OCI-LY7 (cell line): ENCODE measurements at regions not wholly inside any gene's neighbourhood (a gene's known extent, or its start where the extent isn't known, plus 50 kb on each side); places are given as distances from the start of the nearest gene placed in this dataset.
"Not testable (repeated sequence)": the region's sequence is repeated elsewhere in the genome, so short reads cannot be mapped to it uniquely, and the experiment has no call there.

Experiments
- BruUV-seq: library from RNA; stranded (reverse); fragments of 400-500 nt; replicated peaks from 2 replicates; lab custom pipeline; 2021; lab: Mats Ljungman, UMichigan
- CTCF ChIA-PET: fragments of 300-600 bp; sonication (Branson Sonifier 250); formaldehyde crosslinking; loops from one replicate; lab custom pipeline; 2022; ENCODE audit warnings: antibody characterized with exemption; ENCODE audit not compliant: unreplicated experiment; lab: Charles Lee
- POLR2A ChIA-PET: fragments of 300-600 bp; sonication (Branson Sonifier 250); formaldehyde crosslinking; loops from one replicate; lab custom pipeline; 2022; ENCODE audit warnings: antibody characterized with exemption; lab: Charles Lee
- DNase-seq: peaks from one replicate; pipeline ENCODE4 v3.0.0-alpha.2; 2015; ENCODE audit warnings: low spot score
- H2AFZ ChIP-seq: fragments of 200-600 bp; sonication (generic), shearing (Covaris generic); 2 replicates; pipeline ENCODE4 v1.6.1; 2014; ENCODE audit warnings: mild to moderate bottlenecking, antibody characterized with exemption, low read length, moderate library complexity
- H3K27ac ChIP-seq: fragments of 200-600 bp; sonication (generic); 2 replicates; pipeline ENCODE4 v1.5.1; 2014; ENCODE audit warnings: mixed run types, low read depth, mild to moderate bottlenecking, moderate library complexity, low read length, inconsistent platforms; ENCODE audit not compliant: poor library complexity, severe bottlenecking
- H3K36me3 ChIP-seq: fragments of 200-600 bp; sonication (generic); 2 replicates; pipeline ENCODE4 v1.6.1; 2014; ENCODE audit warnings: mild to moderate bottlenecking, antibody characterized with exemption, low read length, moderate library complexity, mixed read lengths; ENCODE audit not compliant: insufficient read depth
- H3K4me1 ChIP-seq: fragments of 200-600 bp; sonication (generic); 2 replicates; pipeline ENCODE4 v1.5.1; 2014; ENCODE audit warnings: mild to moderate bottlenecking, low read length; ENCODE audit not compliant: insufficient read depth, poor library complexity, severe bottlenecking
- H3K4me2 ChIP-seq: fragments of 200-600 bp; sonication (generic); 2 replicates; pipeline ENCODE4 v1.6.1; 2014; ENCODE audit warnings: mild to moderate bottlenecking, low read length
- H3K4me3 ChIP-seq: fragments of 200-600 bp; sonication (generic); 2 replicates; pipeline ENCODE4 v1.5.1; 2014; ENCODE audit warnings: mild to moderate bottlenecking, low read depth, low read length; ENCODE audit not compliant: poor library complexity, severe bottlenecking
- H3K79me2 ChIP-seq: fragments of 200-600 bp; sonication (generic); 2 replicates; pipeline ENCODE4 v1.6.1; 2016; ENCODE audit warnings: low read depth, mild to moderate bottlenecking, low read length, moderate library complexity, mixed read lengths; ENCODE audit not compliant: insufficient read depth
- H3K9me2 ChIP-seq: fragments of 200-600 bp; sonication (generic); 2 replicates; pipeline ENCODE4 v1.6.1; 2016; ENCODE audit warnings: mild to moderate bottlenecking, low read length, mixed read lengths; ENCODE audit not compliant: insufficient read depth
- H3K9me3 ChIP-seq: fragments of 200-600 bp; sonication (generic); 2 replicates; pipeline ENCODE4 v1.6.1; 2014; ENCODE audit warnings: mild to moderate bottlenecking, mixed run types, low read length, mixed read lengths
- H4K20me1 ChIP-seq: fragments of 200-600 bp; sonication (generic); 2 replicates; pipeline ENCODE4 v1.6.1; 2014; ENCODE audit warnings: mild to moderate bottlenecking, antibody characterized with exemption, low read length, moderate library complexity, mixed read lengths; ENCODE audit not compliant: insufficient read depth
- EZH2phosphoT487 ChIP-seq: fragments of 200-600 bp; sonication (generic); IDR thresholded peaks from 2 replicates; pipeline ENCODE4 v1.6.1; 2018; ENCODE audit warnings: low read depth, borderline replicate concordance, mild to moderate bottlenecking, mixed run types, antibody characterized with exemption, low read length, moderate library complexity, mixed read lengths
- intact Hi-C: fragments of 100-400 bp; cut with micrococcal nuclease; formaldehyde crosslinking; loops from one replicate; pipeline ENCODE4 v1.10.0; 2022; ENCODE audit not compliant: unreplicated experiment
- TF ChIP-seq, protein P1 (sequence below): fragments of 200-600 bp; sonication (generic); conservative IDR thresholded peaks from 2 replicates; pipeline ENCODE4 v1.5.1; 2014; ENCODE audit warnings: mild to moderate bottlenecking, antibody characterized with exemption, low read length, moderate library complexity, mixed read lengths

DNA sequence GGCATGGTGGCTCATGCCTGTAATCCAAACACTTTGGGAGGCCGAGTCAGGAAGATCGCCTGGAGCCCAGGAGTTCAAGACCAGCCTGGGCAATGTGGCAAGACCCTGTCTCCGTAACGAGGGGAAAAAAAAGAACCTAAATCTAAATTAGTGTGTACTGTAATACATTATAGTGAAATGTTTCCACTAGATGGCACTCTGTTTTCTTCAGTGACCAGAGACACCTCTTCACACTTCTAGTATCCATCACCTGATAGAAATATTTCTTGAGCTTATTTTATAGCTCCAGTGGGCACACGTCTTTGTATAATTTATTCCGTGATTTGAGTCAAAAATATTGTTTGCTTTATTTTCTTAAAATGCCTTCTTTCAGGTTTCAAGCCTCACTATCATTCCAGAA, 600.9 kb upstream of the DIPK2B start:
- BruUV-seq = no TSS peak
- Histone ChIP-seq H3K36me3 (no peaks in the 10 kb centered on the region), H3K9me3 (no peaks in the 10 kb centered on the region), H3K79me2 (no peaks in the 10 kb centered on the region), H3K4me3 (no peak overlapping the region), H3K4me1 (no peaks in the 10 kb centered on the region), H3K27ac (no peak overlapping the region), H3K9me2 (no peaks in the 10 kb centered on the region), H3K4me2 (no peak overlapping the region), H4K20me1 (no peaks in the 10 kb centered on the region), H2AFZ (no peak overlapping the region)
- ChIA-PET POLR2A (no interaction called here), CTCF (no interaction called here)
- TF ChIP-seq, protein P1, sequence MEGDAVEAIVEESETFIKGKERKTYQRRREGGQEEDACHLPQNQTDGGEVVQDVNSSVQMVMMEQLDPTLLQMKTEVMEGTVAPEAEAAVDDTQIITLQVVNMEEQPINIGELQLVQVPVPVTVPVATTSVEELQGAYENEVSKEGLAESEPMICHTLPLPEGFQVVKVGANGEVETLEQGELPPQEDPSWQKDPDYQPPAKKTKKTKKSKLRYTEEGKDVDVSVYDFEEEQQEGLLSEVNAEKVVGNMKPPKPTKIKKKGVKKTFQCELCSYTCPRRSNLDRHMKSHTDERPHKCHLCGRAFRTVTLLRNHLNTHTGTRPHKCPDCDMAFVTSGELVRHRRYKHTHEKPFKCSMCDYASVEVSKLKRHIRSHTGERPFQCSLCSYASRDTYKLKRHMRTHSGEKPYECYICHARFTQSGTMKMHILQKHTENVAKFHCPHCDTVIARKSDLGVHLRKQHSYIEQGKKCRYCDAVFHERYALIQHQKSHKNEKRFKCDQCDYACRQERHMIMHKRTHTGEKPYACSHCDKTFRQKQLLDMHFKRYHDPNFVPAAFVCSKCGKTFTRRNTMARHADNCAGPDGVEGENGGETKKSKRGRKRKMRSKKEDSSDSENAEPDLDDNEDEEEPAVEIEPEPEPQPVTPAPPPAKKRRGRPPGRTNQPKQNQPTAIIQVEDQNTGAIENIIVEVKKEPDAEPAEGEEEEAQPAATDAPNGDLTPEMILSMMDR = peak; percentile 63
- no peak for TF ChIP-seq EZH2phosphoT487
- intact Hi-C loops = no loop called here
- peak; percentile 4 for DNase-seq

DNA sequence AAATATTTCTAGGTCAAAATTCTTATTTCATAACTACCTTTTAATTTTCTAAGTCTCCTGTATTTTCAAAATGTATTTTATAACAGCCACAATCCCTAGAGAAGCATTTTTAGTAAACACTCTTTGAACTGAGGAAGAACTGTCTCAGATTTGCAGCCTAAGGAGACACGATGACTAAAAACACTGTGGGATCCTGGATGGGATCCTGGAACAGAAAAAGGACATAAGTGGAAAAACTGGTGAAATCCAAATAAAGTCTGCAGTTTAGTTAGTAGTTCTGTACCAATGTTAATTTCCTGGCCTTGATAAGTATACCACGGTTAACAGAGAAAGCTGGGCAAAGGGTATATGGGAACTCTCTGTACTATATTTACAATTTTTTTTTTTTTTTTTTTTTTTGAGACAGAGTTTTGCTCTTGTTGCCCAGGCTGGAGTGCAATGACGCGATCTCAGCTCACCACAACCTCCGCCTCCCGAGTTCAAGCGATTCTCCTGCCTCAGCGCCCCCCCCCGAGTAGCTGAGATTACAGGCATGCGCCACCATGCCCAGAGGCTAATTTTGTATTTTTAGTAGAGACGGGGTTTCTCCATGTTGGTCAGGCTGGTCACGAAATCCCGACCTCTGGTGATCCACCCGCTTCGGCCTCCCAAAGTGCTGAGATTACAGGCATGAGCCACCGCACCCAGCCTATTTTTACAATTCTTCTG, 600.2 kb upstream of the DIPK2B start:
- H3K36me3 ChIP-seq, H3K79me2 ChIP-seq, H3K4me2 ChIP-seq, BruUV-seq, H4K20me1 ChIP-seq, H3K9me3 ChIP-seq, H3K27ac ChIP-seq, H3K4me3 ChIP-seq, CTCF ChIA-PET, DNase-seq, H3K9me2 ChIP-seq, intact Hi-C loops, H2AFZ ChIP-seq, H3K4me1 ChIP-seq, POLR2A ChIA-PET: not testable (repeated sequence)

- CTCF ChIA-PET = no interaction called here
- Histone ChIP-seq H4K20me1 (no peaks in the 10 kb centered on the region), H3K36me3 (no peaks in the 10 kb centered on the region), H3K79me2 (no peaks in the 10 kb centered on the region), H3K27ac (no peak overlapping the region), H3K4me2 (no peak overlapping the region), H3K9me2 (no peaks in the 10 kb centered on the region), H3K4me1 (no peaks in the 10 kb centered on the region), H2AFZ (no peak overlapping the region), H3K9me3 (no peaks in the 10 kb centered on the region), H3K4me3 (no peak overlapping the region)
- TF ChIP-seq EZH2phosphoT487 = no peak
- TF ChIP-seq, protein P1 = no peak
- intact Hi-C loops = no loop called here
- no peak for DNase-seq
- no TSS peak for BruUV-seq
- POLR2A ChIA-PET = no interaction called here
Observed at GRCh38 chrX:45799576-45799975, 598.9 kb upstream of the DIPK2B start.
